CD14-positive monocyte (primary cell): ENCODE measurements at regions not wholly inside any gene's neighbourhood (a gene's known extent, or its start where the extent isn't known, plus 50 kb on each side); places are given as distances from the start of the nearest gene placed in this dataset.

Experiments
- DNase-seq, 3 donors: peaks; one replicate each; pipeline ENCODE4 v3.0.0-alpha.2; 2011 to 2022
- H2AFZ ChIP-seq: 2 replicates; pipeline ENCODE4 v1.6.0; 2012; ENCODE audit warnings: mild to moderate bottlenecking, low read depth, low read length, inconsistent platforms; ENCODE audit not compliant: insufficient read depth, poor library complexity, severe bottlenecking
- H3K27ac ChIP-seq, 2 donors: 1 replicate in 1 of 2; 2 replicates in 1 of 2; pipeline ENCODE4 v1.5.1; 2012 to 2013; ENCODE audit warnings: low read length in 2 of 2, control low read depth in 1 of 2, inconsistent platforms in 1 of 2, low read depth in 1 of 2, mild to moderate bottlenecking in 1 of 2
- H3K27me3 ChIP-seq, 2 donors: one replicate each; pipeline versions ENCODE4 v1.6.0 to v1.6.1; 2011 to 2013; ENCODE audit warnings: low read length in 2 of 2; ENCODE audit not compliant: control insufficient read depth in 2 of 2, insufficient read depth in 2 of 2
- H3K36me3 ChIP-seq, 2 donors: replicated peaks in 1 of 2; 1 replicate in 1 of 2; 2 replicates in 1 of 2; pipeline versions ENCODE4 v1.5.1 to v1.6.1; 2012 to 2013; ENCODE audit warnings: low read length in 2 of 2, control low read depth in 1 of 2, inconsistent platforms in 1 of 2, mild to moderate bottlenecking in 1 of 2; ENCODE audit not compliant: insufficient read depth in 2 of 2, control insufficient read depth in 1 of 2
- H3K4me1 ChIP-seq, 2 donors: 1 replicate in 1 of 2; 2 replicates in 1 of 2; pipeline versions ENCODE4 v1.5.1 to v1.6.1; 2012 to 2013; ENCODE audit warnings: low read length in 2 of 2, control low read depth in 1 of 2, inconsistent platforms in 1 of 2, mild to moderate bottlenecking in 1 of 2, moderate library complexity in 1 of 2; ENCODE audit not compliant: insufficient read depth in 2 of 2, control insufficient read depth in 1 of 2
- H3K4me2 ChIP-seq: replicated peaks from 2 replicates; pipeline ENCODE3; 2012; ENCODE audit warnings: low read length, moderate library complexity, mild to moderate bottlenecking; ENCODE audit not compliant: poor library complexity, severe bottlenecking; ENCODE audit errors: extremely low read depth
- H3K4me3 ChIP-seq, 3 experiments: fragments of 200-600 bp in 1 of 3; sonication (generic) in 1 of 3; replicated peaks in 1 of 3; 1 replicate in 2 of 3; 2 replicates in 1 of 3; pipeline ENCODE4 v1.5.1; 2011 to 2013; ENCODE audit warnings: low read length in 3 of 3, mild to moderate bottlenecking in 3 of 3, control low read depth in 2 of 3, low read depth in 2 of 3, inconsistent platforms in 1 of 3, moderate library complexity in 1 of 3
- H3K79me2 ChIP-seq: 2 replicates; pipeline ENCODE4 v1.6.0; 2012; ENCODE audit warnings: mild to moderate bottlenecking, control low read depth, inconsistent platforms, low read length, moderate library complexity; ENCODE audit not compliant: insufficient read depth
- H3K9ac ChIP-seq: 2 replicates; pipeline ENCODE4 v1.6.0; 2017; ENCODE audit warnings: low read length, mild to moderate bottlenecking; ENCODE audit not compliant: insufficient read depth, poor library complexity, severe bottlenecking
- H3K9me3 ChIP-seq, 2 donors: replicated peaks in 1 of 2; 1 replicate in 1 of 2; 2 replicates in 1 of 2; pipeline versions ENCODE4 v1.5.1 to v1.6.1; 2012 to 2013; ENCODE audit warnings: low read length in 2 of 2, control low read depth in 1 of 2; ENCODE audit not compliant: control insufficient read depth in 1 of 2, insufficient read depth in 1 of 2
- H4K20me1 ChIP-seq: 2 replicates; pipeline ENCODE4 v1.6.0; 2012; ENCODE audit warnings: mild to moderate bottlenecking, low read length, control low read depth, moderate library complexity; ENCODE audit not compliant: insufficient read depth
- H3K27ac Mint-ChIP-seq, 7 donors: one replicate each; pipeline ENCODE4 v1.8.0; 2020; ENCODE audit warnings: mild to moderate bottlenecking in 7 of 7, mixed read lengths in 7 of 7, moderate library complexity in 6 of 7, inconsistent platforms in 2 of 7
- H3K27me3 Mint-ChIP-seq, 3 donors: one replicate each; pipeline ENCODE4 v1.8.0; 2021 to 2022; ENCODE audit warnings: low read depth in 3 of 3, mild to moderate bottlenecking in 3 of 3, mixed read lengths in 3 of 3, moderate library complexity in 3 of 3, inconsistent platforms in 1 of 3
- H3K36me3 Mint-ChIP-seq, 2 donors: one replicate each; pipeline ENCODE4 v1.8.0; 2020; ENCODE audit warnings: mixed read lengths in 2 of 2, inconsistent platforms in 1 of 2, mild to moderate bottlenecking in 1 of 2
- H3K4me1 Mint-ChIP-seq: one replicate; pipeline ENCODE4 v1.8.0; 2020; ENCODE audit warnings: mild to moderate bottlenecking, mixed read lengths
- H3K4me3 Mint-ChIP-seq, 2 donors: one replicate each; pipeline ENCODE4 v1.8.0; 2020; ENCODE audit warnings: mild to moderate bottlenecking in 2 of 2, mixed read lengths in 2 of 2, moderate library complexity in 1 of 2
- H3K9me3 Mint-ChIP-seq, 7 donors: one replicate each; pipeline ENCODE4 v1.8.0; 2020 to 2022; ENCODE audit warnings: mixed read lengths in 7 of 7, mild to moderate bottlenecking in 6 of 7, moderate library complexity in 6 of 7, inconsistent platforms in 2 of 7
- CTCF ChIP-seq: fragments of 200-600 bp; IDR thresholded peaks from one replicate; pipeline ENCODE4 v1.8.0; 2022; ENCODE audit warnings: antibody characterized with exemption, mild to moderate bottlenecking
- WGBS: methylation state at CpG from one replicate; pipeline ENCODE4 v1.1.5; 2013; ENCODE audit warnings: missing lambda C conversion rate; ENCODE audit not compliant: insufficient coverage; 5-methylcytosine and 5-hydroxymethylcytosine counted together
- intact Hi-C, 2 donors: fragments of 100-400 bp; cut with micrococcal nuclease; formaldehyde crosslinking; loops; one replicate each; pipeline versions ENCODE4 v1.15.0 to v1.15.1; 2023

- DNase-seq = no peak
- intact Hi-C loops = no loop called here
- no peak overlapping the region for H3K4me3 ChIP-seq
- Mint-ChIP-seq H3K36me3 (no peaks in the 10 kb centered on the region), H3K9me3 (peaks cover 0 to 4% (median 1%) of the 10 kb centered on the region in 7 donors), H3K4me3 (no peak overlapping the region), H3K27me3 (peaks cover 0 to 3% (median 0%) of the 10 kb centered on the region in 3 donors), H3K27ac (no peak overlapping the region), H3K4me1 (no peaks in the 10 kb centered on the region)
- H4K20me1 ChIP-seq = no peaks in the 10 kb centered on the region
- WGBS = 52% methylated on average over 2 of the region's 2 CpGs
- no peak for TF ChIP-seq CTCF
- H3K9ac ChIP-seq = no peak overlapping the region
- no peak overlapping the region for H2AFZ ChIP-seq
- H3K36me3 ChIP-seq = no peaks in the 10 kb centered on the region
- H3K27ac ChIP-seq = no peak overlapping the region
- no peaks in the 10 kb centered on the region for H3K27me3 ChIP-seq
- no peaks in the 10 kb centered on the region for H3K9me3 ChIP-seq
- no peak overlapping the region for H3K4me2 ChIP-seq
- no peaks in the 10 kb centered on the region for H3K79me2 ChIP-seq
- H3K4me1 ChIP-seq = no peaks in the 10 kb centered on the region
These were observed 236.7 kb downstream of the SLC4A3 start for GRCh38 chr2:219864154-219864553.

- WGBS = no CpG with 5 or more reads among the region's 2 CpGs
- no peaks in the 10 kb centered on the region for H3K27me3 Mint-ChIP-seq
These were observed 241.2 kb downstream of the SLC4A3 start for GRCh38 chr2:219868635-219869034.

More at GRCh38 chr2:219868635-219869034, 241.2 kb downstream of the SLC4A3 start:
- Histone ChIP-seq H2AFZ (no peak overlapping the region), H3K27me3 (no peaks in the 10 kb centered on the region), H3K36me3 (no peaks in the 10 kb centered on the region), H3K4me2 (no peak overlapping the region), H4K20me1 (no peaks in the 10 kb centered on the region), H3K27ac (no peak overlapping the region), H3K9me3 (no peaks in the 10 kb centered on the region), H3K4me3 (no peak overlapping the region), H3K79me2 (no peaks in the 10 kb centered on the region), H3K4me1 (no peaks in the 10 kb centered on the region), H3K9ac (no peak overlapping the region)
- no peak overlapping the region for H3K27ac Mint-ChIP-seq
- TF ChIP-seq CTCF = no peak
- H3K36me3 Mint-ChIP-seq = no peaks in the 10 kb centered on the region
- no peak for DNase-seq
- no peaks in the 10 kb centered on the region for H3K4me1 Mint-ChIP-seq
- H3K4me3 Mint-ChIP-seq = no peak overlapping the region
- H3K9me3 Mint-ChIP-seq = peaks cover 0 to 9% (median 5%) of the 10 kb centered on the region in 7 donors
- intact Hi-C loops = no loop called here
